GM12878 (cell line): ENCODE measurements at regions not wholly inside any gene's neighbourhood (a gene's known extent, or its start where the extent isn't known, plus 50 kb on each side); places are given as distances from the start of the nearest gene placed in this dataset.

Experiments used
- ATF7 ChIP-seq: fragments of 450-650 bp; IDR thresholded peaks from 2 replicates; pipeline ENCODE4 v1.6.1; 2016; ENCODE audit warnings: low read depth, mild to moderate bottlenecking
- BCL11A ChIP-seq: IDR thresholded peaks from 2 replicates; pipeline ENCODE4 v1.6.1; 2011; ENCODE audit warnings: low read depth, low read length
- BCLAF1 ChIP-seq: fragments of 450-650 bp; IDR thresholded peaks from 2 replicates; pipeline ENCODE4 v1.6.1; 2017; ENCODE audit warnings: antibody characterized with exemption, mild to moderate bottlenecking, moderate library complexity
- ETV6 ChIP-seq, 2 experiments: fragments of 450-650 bp in 1 of 2; IDR thresholded peaks in 1 of 2; conservative IDR thresholded peaks in 1 of 2; 2 replicates each; pipeline ENCODE4 v1.6.1; 2014; ENCODE audit warnings: antibody characterized with exemption in 1 of 2, borderline replicate concordance in 1 of 2, low read depth in 1 of 2, mild to moderate bottlenecking in 1 of 2, moderate library complexity in 1 of 2
- EZH2 ChIP-seq: IDR thresholded peaks from 2 replicates; pipeline ENCODE4 v1.6.1; 2012; ENCODE audit warnings: low read depth, mild to moderate bottlenecking, control low read depth, inconsistent platforms, low read length, borderline replicate concordance; ENCODE audit not compliant: control insufficient read depth
- GABPA ChIP-seq: IDR thresholded peaks from 2 replicates; pipeline ENCODE4 v1.6.1; 2014; ENCODE audit warnings: antibody characterized with exemption, low read depth, mild to moderate bottlenecking, inconsistent platforms
- PAX5 ChIP-seq: IDR thresholded peaks from 2 replicates; pipeline ENCODE4 v1.6.1; 2011; ENCODE audit warnings: low read depth, low read length, borderline replicate concordance
- POLR2AphosphoS5 ChIP-seq: IDR thresholded peaks from 2 replicates; pipeline ENCODE4 v1.6.1; 2011; ENCODE audit warnings: mild to moderate bottlenecking, low read length, inconsistent platforms
- SMAD5 ChIP-seq: IDR thresholded peaks from 2 replicates; pipeline ENCODE4 v1.6.1; 2016; ENCODE audit warnings: antibody characterized with exemption, low read depth
- SUPT20H ChIP-seq: IDR thresholded peaks from 2 replicates; pipeline ENCODE4 v1.6.1; 2011; ENCODE audit warnings: low read depth, mild to moderate bottlenecking, low read length, moderate library complexity, borderline replicate concordance; ENCODE audit not compliant: control insufficient read depth
- YY1 ChIP-seq: IDR thresholded peaks from 2 replicates; pipeline ENCODE4 v1.6.1; 2011; ENCODE audit warnings: low read depth, mild to moderate bottlenecking, low read length
- ZNF274 ChIP-seq: IDR thresholded peaks from one replicate; pipeline ENCODE4 v1.8.0; 2011; ENCODE audit not compliant: insufficient read length, insufficient read depth
- TF ChIP-seq, protein P1 (sequence below): IDR thresholded peaks from 2 replicates; pipeline ENCODE4 v1.6.1; 2012; ENCODE audit warnings: improper control_type of control experiment, low read depth, low read length; ENCODE audit not compliant: insufficient replicate concordance
- TF ChIP-seq, protein P2 (sequence below): fragments of 450-650 bp; formaldehyde crosslinking; IDR thresholded peaks from 2 replicates; pipeline ENCODE4 v1.4.0; 2020; ENCODE audit warnings: mild to moderate bottlenecking, moderate library complexity
- TF ChIP-seq, protein P3 (sequence below): fragments of 450-650 bp; conservative IDR thresholded peaks from 2 replicates; pipeline ENCODE4 v1.6.1; 2017; ENCODE audit warnings: mild to moderate bottlenecking, moderate library complexity
- TF ChIP-seq, protein P4 (sequence below): IDR thresholded peaks from 2 replicates; pipeline ENCODE4 v1.6.1; 2012; ENCODE audit warnings: low read depth, low read length, improper control_type of control experiment

GRCh38 chr3:31002730-31003129 is 108.3 kb upstream of the GADL1 start (continued):
- TF ChIP-seq ZNF274 (no peak), ATF7 (peak; percentile 52; the same call in 1 of the 2 replicates), SUPT20H (no peak), PAX5 (no peak), GABPA (no peak), EZH2 (no peak), BCL11A (no peak), POLR2AphosphoS5 (no peak), SMAD5 (no peak), BCLAF1 (no peak), ETV6 (conservative IDR thresholded peaks at IDR 0.05 in 1 of 2, IDR thresholded peaks at IDR 0.05 in 1 of 2; ENCODE audit: borderline replicate concordance in 1 of 2, low read depth in 1 of 2) (no peak), YY1 (no peak)
- TF ChIP-seq, protein P1, sequence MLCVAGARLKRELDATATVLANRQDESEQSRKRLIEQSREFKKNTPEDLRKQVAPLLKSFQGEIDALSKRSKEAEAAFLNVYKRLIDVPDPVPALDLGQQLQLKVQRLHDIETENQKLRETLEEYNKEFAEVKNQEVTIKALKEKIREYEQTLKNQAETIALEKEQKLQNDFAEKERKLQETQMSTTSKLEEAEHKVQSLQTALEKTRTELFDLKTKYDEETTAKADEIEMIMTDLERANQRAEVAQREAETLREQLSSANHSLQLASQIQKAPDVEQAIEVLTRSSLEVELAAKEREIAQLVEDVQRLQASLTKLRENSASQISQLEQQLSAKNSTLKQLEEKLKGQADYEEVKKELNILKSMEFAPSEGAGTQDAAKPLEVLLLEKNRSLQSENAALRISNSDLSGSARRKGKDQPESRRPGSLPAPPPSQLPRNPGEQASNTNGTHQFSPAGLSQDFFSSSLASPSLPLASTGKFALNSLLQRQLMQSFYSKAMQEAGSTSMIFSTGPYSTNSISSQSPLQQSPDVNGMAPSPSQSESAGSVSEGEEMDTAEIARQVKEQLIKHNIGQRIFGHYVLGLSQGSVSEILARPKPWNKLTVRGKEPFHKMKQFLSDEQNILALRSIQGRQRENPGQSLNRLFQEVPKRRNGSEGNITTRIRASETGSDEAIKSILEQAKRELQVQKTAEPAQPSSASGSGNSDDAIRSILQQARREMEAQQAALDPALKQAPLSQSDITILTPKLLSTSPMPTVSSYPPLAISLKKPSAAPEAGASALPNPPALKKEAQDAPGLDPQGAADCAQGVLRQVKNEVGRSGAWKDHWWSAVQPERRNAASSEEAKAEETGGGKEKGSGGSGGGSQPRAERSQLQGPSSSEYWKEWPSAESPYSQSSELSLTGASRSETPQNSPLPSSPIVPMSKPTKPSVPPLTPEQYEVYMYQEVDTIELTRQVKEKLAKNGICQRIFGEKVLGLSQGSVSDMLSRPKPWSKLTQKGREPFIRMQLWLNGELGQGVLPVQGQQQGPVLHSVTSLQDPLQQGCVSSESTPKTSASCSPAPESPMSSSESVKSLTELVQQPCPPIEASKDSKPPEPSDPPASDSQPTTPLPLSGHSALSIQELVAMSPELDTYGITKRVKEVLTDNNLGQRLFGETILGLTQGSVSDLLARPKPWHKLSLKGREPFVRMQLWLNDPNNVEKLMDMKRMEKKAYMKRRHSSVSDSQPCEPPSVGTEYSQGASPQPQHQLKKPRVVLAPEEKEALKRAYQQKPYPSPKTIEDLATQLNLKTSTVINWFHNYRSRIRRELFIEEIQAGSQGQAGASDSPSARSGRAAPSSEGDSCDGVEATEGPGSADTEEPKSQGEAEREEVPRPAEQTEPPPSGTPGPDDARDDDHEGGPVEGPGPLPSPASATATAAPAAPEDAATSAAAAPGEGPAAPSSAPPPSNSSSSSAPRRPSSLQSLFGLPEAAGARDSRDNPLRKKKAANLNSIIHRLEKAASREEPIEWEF: no peak
- TF ChIP-seq, protein P2, sequence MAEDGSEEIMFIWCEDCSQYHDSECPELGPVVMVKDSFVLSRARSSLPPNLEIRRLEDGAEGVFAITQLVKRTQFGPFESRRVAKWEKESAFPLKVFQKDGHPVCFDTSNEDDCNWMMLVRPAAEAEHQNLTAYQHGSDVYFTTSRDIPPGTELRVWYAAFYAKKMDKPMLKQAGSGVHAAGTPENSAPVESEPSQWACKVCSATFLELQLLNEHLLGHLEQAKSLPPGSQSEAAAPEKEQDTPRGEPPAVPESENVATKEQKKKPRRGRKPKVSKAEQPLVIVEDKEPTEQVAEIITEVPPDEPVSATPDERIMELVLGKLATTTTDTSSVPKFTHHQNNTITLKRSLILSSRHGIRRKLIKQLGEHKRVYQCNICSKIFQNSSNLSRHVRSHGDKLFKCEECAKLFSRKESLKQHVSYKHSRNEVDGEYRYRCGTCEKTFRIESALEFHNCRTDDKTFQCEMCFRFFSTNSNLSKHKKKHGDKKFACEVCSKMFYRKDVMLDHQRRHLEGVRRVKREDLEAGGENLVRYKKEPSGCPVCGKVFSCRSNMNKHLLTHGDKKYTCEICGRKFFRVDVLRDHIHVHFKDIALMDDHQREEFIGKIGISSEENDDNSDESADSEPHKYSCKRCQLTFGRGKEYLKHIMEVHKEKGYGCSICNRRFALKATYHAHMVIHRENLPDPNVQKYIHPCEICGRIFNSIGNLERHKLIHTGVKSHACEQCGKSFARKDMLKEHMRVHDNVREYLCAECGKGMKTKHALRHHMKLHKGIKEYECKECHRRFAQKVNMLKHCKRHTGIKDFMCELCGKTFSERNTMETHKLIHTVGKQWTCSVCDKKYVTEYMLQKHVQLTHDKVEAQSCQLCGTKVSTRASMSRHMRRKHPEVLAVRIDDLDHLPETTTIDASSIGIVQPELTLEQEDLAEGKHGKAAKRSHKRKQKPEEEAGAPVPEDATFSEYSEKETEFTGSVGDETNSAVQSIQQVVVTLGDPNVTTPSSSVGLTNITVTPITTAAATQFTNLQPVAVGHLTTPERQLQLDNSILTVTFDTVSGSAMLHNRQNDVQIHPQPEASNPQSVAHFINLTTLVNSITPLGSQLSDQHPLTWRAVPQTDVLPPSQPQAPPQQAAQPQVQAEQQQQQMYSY (CRISPR knock-in tag): no peak
- TF ChIP-seq, protein P3, sequence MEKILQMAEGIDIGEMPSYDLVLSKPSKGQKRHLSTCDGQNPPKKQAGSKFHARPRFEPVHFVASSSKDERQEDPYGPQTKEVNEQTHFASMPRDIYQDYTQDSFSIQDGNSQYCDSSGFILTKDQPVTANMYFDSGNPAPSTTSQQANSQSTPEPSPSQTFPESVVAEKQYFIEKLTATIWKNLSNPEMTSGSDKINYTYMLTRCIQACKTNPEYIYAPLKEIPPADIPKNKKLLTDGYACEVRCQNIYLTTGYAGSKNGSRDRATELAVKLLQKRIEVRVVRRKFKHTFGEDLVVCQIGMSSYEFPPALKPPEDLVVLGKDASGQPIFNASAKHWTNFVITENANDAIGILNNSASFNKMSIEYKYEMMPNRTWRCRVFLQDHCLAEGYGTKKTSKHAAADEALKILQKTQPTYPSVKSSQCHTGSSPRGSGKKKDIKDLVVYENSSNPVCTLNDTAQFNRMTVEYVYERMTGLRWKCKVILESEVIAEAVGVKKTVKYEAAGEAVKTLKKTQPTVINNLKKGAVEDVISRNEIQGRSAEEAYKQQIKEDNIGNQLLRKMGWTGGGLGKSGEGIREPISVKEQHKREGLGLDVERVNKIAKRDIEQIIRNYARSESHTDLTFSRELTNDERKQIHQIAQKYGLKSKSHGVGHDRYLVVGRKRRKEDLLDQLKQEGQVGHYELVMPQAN: no peak
- TF ChIP-seq, protein P4, sequence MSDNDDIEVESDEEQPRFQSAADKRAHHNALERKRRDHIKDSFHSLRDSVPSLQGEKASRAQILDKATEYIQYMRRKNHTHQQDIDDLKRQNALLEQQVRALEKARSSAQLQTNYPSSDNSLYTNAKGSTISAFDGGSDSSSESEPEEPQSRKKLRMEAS: no peak
